Glomerular visceral epithelial cell (primary cell): ENCODE measurements at regions not wholly inside any gene's neighbourhood (a gene's known extent, or its start where the extent isn't known, plus 50 kb on each side); places are given as distances from the start of the nearest gene placed in this dataset.
"Not testable (repeated sequence)": the region's sequence is repeated elsewhere in the genome, so short reads cannot be mapped to it uniquely, and the experiment has no call there.

ENCODE experiments used
- DNase-seq: peaks from one replicate; pipeline ENCODE4 v3.0.0-alpha.2; 2016; ENCODE audit errors: extremely low spot score

GRCh38 chr3:144907581-144907980, 936.0 kb downstream of the DIPK2A start:
- peak; percentile 70 for DNase-seq

- no peak for DNase-seq
Observed at GRCh38 chr3:144912968-144913367, 941.3 kb downstream of the DIPK2A start.

- no peak for DNase-seq
Observed at GRCh38 chr3:144915202-144915601, 943.6 kb downstream of the DIPK2A start.

- DNase-seq = peak; percentile 72
Observed at GRCh38 chr3:144921710-144922109, 950.1 kb downstream of the DIPK2A start.

GRCh38 chr3:144923046-144923775, 951.6 kb downstream of the DIPK2A start:
- DNase-seq = no peak

- no peak for DNase-seq
Observed at GRCh38 chr3:144930431-144930830, 958.8 kb downstream of the DIPK2A start.

GRCh38 chr3:144931590-144931989, 960.0 kb downstream of the DIPK2A start:
- no peak for DNase-seq

GRCh38 chr3:144942093-144942837, 970.6 kb downstream of the DIPK2A start:
- no peak for DNase-seq

GRCh38 chr3:144942838-144943197, 971.2 kb downstream of the DIPK2A start:
- no peak for DNase-seq

- no peak for DNase-seq
Observed at GRCh38 chr3:144947895-144948294, 976.3 kb downstream of the DIPK2A start.

GRCh38 chr3:144948711-144949110, 977.1 kb downstream of the DIPK2A start:
- DNase-seq = no peak

GRCh38 chr3:144953959-144954358, 982.3 kb downstream of the DIPK2A start:
- no peak for DNase-seq

- no peak for DNase-seq
Observed at GRCh38 chr3:144957398-144958101, 985.9 kb downstream of the DIPK2A start.

- no peak for DNase-seq
Observed at GRCh38 chr3:144963810-144964209, 992.2 kb downstream of the DIPK2A start.

GRCh38 chr3:144966560-144966959, 994.9 kb downstream of the DIPK2A start:
- no peak for DNase-seq

- no peak for DNase-seq
Observed at GRCh38 chr3:144968750-144969350, 997.2 kb downstream of the DIPK2A start.

- not testable (repeated sequence) for DNase-seq
Observed at GRCh38 chr3:144984481-144984880, 1012.9 kb downstream of the DIPK2A start.

GRCh38 chr3:144989807-144990206, 1018.2 kb downstream of the DIPK2A start:
- DNase-seq = no peak

GRCh38 chr3:144995856-144996255, 1024.2 kb downstream of the DIPK2A start:
- DNase-seq = no peak

GRCh38 chr3:145005427-145005826, 1033.8 kb downstream of the DIPK2A start:
- DNase-seq = no peak

GRCh38 chr3:145006271-145006670, 1034.6 kb downstream of the DIPK2A start:
- no peak for DNase-seq

GRCh38 chr3:145013931-145014330, 1042.3 kb downstream of the DIPK2A start:
- DNase-seq = no peak
